ENCODE measurements at regions not wholly inside any gene's neighbourhood (a gene's known extent, or its start where the extent isn't known, plus 50 kb on each side); places are given as distances from the start of the nearest gene placed in this dataset.

GRCh38 chr6:27757307-27757706, 154.9 kb downstream of the OR2B2 start:
- H3K4me3 ChIP-seq (ENCODE audit: low read depth, low read length), result peak overlapping the region; percentile 52
- DNase-seq (ENCODE audit: low read depth), result no peak

DNA sequence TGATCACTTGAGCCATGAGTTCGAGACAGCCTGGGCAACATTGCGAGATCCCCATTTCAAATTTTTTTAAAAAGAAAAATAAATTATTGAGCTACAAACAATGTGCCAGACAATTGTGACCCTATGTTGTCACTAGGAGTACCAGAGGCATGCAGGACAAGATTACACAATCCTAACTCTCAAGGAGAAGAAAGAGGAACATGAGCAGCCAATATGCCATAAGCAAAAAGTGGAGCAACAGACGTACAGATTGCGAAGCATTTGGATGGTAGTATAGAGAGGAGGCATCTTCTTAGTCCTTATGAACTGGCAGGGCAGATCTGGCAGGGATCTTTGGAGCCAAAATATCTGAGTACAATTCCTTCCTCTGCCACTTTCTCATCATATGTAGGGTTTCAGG, 156.4 kb downstream of the OR2B2 start:
- TF ChIP-seq CTCF (conservative IDR thresholded peaks at IDR 0.05; ENCODE audit: low read depth, low read length), result no peak
- H3K4me3 ChIP-seq (ENCODE audit: low read depth, low read length), result no peak overlapping the region
- DNase-seq (ENCODE audit: low read depth), result no peak

More at GRCh38 chr6:27757307-27757706, 154.9 kb downstream of the OR2B2 start:
- TF ChIP-seq CTCF (conservative IDR thresholded peaks at IDR 0.05; ENCODE audit: low read depth, low read length), result peak; percentile 6

GRCh38 chr6:27754408-27754782, 157.8 kb downstream of the OR2B2 start:
- no peak for DNase-seq (ENCODE audit: low read depth)
- no peak overlapping the region for H3K4me3 ChIP-seq (ENCODE audit: low read depth, low read length)
- no peak for TF ChIP-seq CTCF (conservative IDR thresholded peaks at IDR 0.05; ENCODE audit: low read depth, low read length)

- TF ChIP-seq CTCF (conservative IDR thresholded peaks at IDR 0.05; ENCODE audit: low read depth, low read length), result peak; percentile 42
- peak overlapping the region; percentile 60 for H3K4me3 ChIP-seq (ENCODE audit: low read depth, low read length)
- peak; percentile 87 for DNase-seq (ENCODE audit: low read depth)
These were observed 158.4 kb downstream of the OR2B2 start for GRCh38 chr6:27753668-27754407.

- peak; percentile 81 for TF ChIP-seq CTCF (conservative IDR thresholded peaks at IDR 0.05; ENCODE audit: low read depth, low read length)
- DNase-seq (ENCODE audit: low read depth), result peak; percentile 87
- H3K4me3 ChIP-seq (ENCODE audit: low read depth, low read length), result peak overlapping the region; percentile 84
These were observed 159.9 kb downstream of the OR2B2 start for GRCh38 chr6:27752038-27752885.

GRCh38 chr6:27748661-27749060, 163.5 kb downstream of the OR2B2 start:
- no peak for DNase-seq (ENCODE audit: low read depth)
- no peak overlapping the region for H3K4me3 ChIP-seq (ENCODE audit: low read depth, low read length)
- TF ChIP-seq CTCF (conservative IDR thresholded peaks at IDR 0.05; ENCODE audit: low read depth, low read length), result no peak

Data from choroid plexus epithelial cell (primary cell).